GM10248 (cell line): ENCODE measurements at regions not wholly inside any gene's neighbourhood (a gene's known extent, or its start where the extent isn't known, plus 50 kb on each side); places are given as distances from the start of the nearest gene placed in this dataset.

Experiments
- CTCF ChIA-PET: fragments of 300-600 bp; sonication (Branson Sonifier 250); formaldehyde crosslinking; extraction: SDS; loops from one replicate; lab custom pipeline; 2021; ENCODE audit warnings: antibody characterized with exemption; lab: Yijun Ruan, JAX
- POLR2A ChIA-PET: fragments of 350-650 bp; sonication (Branson Sonifier 250); formaldehyde crosslinking; extraction: SDS; loops from one replicate; lab custom pipeline; 2020; ENCODE audit warnings: antibody characterized with exemption; lab: Yijun Ruan, JAX
- DNase-seq: peaks from one replicate; pipeline ENCODE4 v3.0.0; 2012; ENCODE audit errors: extremely low spot score
- TF ChIP-seq, protein P1 (sequence below): IDR thresholded peaks from 2 replicates; pipeline ENCODE4 v1.5.1; 2012; ENCODE audit warnings: mild to moderate bottlenecking, low read depth; ENCODE audit errors: extremely low read depth, missing control alignments, control extremely low read depth

DNA sequence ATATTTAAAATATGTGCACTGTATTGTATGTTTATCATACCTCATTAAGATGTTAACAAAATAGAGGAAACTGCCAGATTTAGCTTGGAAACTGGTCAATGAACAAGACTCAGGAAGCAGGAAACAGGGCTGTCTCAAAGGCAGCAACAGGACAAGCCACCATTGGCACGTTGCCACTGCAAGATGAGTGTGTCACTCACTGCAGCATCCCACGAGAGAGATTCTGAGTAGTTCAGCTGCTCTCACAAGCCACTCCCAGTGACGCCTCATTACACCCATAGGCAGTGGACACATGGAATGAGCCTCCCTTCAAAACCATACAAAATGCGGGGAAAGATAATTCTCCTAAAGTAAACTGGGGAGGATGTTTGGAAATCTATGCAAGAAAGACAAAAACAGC lies 181.9 kb upstream of the DLGAP1 start:
- TF ChIP-seq, protein P1, sequence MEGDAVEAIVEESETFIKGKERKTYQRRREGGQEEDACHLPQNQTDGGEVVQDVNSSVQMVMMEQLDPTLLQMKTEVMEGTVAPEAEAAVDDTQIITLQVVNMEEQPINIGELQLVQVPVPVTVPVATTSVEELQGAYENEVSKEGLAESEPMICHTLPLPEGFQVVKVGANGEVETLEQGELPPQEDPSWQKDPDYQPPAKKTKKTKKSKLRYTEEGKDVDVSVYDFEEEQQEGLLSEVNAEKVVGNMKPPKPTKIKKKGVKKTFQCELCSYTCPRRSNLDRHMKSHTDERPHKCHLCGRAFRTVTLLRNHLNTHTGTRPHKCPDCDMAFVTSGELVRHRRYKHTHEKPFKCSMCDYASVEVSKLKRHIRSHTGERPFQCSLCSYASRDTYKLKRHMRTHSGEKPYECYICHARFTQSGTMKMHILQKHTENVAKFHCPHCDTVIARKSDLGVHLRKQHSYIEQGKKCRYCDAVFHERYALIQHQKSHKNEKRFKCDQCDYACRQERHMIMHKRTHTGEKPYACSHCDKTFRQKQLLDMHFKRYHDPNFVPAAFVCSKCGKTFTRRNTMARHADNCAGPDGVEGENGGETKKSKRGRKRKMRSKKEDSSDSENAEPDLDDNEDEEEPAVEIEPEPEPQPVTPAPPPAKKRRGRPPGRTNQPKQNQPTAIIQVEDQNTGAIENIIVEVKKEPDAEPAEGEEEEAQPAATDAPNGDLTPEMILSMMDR: no peak
- DNase-seq: no peak
- POLR2A ChIA-PET: no interaction called here
- CTCF ChIA-PET: no interaction called here

DNA sequence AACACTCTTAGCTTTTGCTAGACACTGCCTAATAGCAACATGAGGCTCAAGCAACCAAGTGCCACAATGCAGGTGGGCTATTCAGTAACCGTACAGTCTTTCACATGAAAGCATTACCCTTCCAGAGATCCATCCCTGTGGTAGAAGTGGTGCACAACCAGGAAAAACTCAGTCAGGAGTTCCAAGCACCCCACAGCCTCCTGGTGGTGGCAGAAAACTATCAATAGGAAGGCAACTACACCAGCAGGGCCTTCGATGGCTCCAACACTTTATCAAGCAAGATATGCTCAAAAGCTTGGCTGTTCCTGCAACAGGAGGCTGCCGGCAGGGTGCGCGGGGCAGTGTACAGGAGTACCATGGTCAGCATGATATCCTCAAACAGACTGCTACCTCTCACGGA lies 176.1 kb upstream of the DLGAP1 start:
- POLR2A ChIA-PET: no interaction called here
- CTCF ChIA-PET: interaction anchor here (0.8 kb wide), 1 partner anchor 9 kb away, joined by 3 read pairs; no protein-coding TSS in a partner anchor
- no peak for DNase-seq

DNA sequence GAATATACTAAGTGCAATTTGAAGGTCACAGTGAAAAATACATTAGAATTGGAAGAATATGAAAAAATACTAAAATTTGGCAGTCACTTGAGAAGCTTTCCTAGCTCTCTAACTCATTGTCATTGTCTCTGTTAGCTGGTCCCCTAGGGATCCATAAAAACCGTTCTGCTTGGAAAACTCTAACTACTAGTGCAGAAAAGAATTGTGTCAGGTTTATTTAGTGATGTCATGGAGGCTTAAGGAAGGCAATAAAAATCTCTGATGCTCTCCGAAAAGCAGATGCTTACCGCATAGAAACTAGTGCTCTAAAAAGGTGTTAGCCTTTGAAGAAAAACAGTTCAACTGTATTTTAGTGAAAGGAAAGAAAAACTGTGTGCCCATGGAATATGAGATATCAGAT lies 150.1 kb upstream of the DLGAP1 start:
- CTCF ChIA-PET: interaction anchor here (1.3 kb wide), 1 partner anchor 14 kb away, joined by 3 read pairs; no protein-coding TSS in a partner anchor
- TF ChIP-seq, protein P1: no peak
- no peak for DNase-seq
- POLR2A ChIA-PET: no interaction called here

More for the DNA sequence above, 176.1 kb upstream of the DLGAP1 start:
- TF ChIP-seq, protein P1: no peak

DNA sequence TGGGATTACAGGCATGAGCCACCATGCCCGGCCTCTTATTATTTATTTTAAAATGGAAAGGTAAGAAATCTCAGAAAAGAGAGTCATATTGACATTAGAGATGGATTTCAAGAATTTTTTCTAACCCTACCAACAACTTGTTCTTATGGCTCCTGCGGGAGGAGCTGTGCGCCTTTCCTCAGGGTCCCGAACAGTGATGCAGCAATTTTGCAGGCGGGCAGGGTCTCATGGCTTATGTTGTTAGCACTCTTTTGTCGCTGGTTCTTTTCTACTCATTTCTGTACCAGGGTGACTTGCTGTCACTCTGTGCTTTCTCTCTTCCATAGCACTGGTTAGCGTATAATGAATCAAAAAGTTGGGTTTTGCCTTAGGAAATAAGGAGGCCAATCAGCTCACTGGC lies 148.8 kb upstream of the DLGAP1 start:
- POLR2A ChIA-PET: no interaction called here
- DNase-seq: no peak
- CTCF ChIA-PET: interaction anchor here (1.3 kb wide), 1 partner anchor 15 kb away, joined by 3 read pairs; no protein-coding TSS in a partner anchor
- TF ChIP-seq, protein P1: no peak

DNA sequence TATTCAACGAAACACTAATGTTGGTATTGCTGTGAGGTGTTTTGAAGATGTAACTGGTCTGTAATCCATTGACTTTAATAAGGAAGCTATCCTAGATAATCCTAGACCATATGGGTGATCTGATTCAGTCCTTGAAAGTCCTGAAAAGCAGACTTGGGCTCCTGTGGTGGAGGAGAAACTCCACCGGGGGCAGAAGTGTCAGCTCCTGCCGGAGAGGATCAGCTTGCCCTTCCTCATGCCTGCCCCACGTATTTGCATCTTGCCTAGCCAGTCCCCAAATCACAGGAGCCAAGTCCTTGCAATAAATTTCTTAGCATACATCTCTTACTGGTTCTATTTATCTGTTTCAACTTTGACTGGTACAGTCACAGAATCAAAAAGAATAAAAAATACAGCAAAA lies 144.2 kb upstream of the DLGAP1 start:
- POLR2A ChIA-PET: no interaction called here

DNA sequence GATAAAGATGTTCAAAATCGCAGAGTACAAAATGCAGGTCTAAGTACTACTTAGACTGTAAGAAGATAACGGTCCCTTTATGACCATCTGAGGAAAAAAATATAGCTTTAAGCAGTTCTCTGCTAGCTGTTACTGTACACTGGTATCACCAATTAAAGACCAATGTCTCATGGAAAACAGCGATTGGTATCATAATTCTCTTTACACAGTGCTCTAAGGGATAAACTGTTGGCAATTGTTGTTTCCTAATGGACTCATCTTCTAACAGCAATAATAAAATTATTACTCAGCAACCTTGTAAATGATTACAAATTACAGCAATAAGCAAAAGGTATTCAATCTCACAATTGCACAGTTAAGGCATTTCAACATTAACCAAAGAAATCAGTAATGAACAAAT lies 142.2 kb upstream of the DLGAP1 start:
- ChIA-PET CTCF (interaction anchor here (1.9 kb wide), 1 partner anchor 9 kb away, joined by 5 read pairs; no protein-coding TSS in a partner anchor), POLR2A (no interaction called here)
- TF ChIP-seq, protein P1: no peak
- DNase-seq: no peak

More for the DNA sequence above, 144.2 kb upstream of the DLGAP1 start:
- TF ChIP-seq, protein P1: no peak
- DNase-seq: no peak
- CTCF ChIA-PET: interaction anchor here (1.2 kb wide), 2 partner anchors 20 to 41 kb away, joined by 3 to 5 read pairs; no protein-coding TSS in a partner anchor
